ENCODE measurements at regions not wholly inside any gene's neighbourhood (a gene's known extent, or its start where the extent isn't known, plus 50 kb on each side); places are given as distances from the start of the nearest gene placed in this dataset.
"Not testable (repeated sequence)": the region's sequence is repeated elsewhere in the genome, so short reads cannot be mapped to it uniquely, and the experiment has no call there.

DNA sequence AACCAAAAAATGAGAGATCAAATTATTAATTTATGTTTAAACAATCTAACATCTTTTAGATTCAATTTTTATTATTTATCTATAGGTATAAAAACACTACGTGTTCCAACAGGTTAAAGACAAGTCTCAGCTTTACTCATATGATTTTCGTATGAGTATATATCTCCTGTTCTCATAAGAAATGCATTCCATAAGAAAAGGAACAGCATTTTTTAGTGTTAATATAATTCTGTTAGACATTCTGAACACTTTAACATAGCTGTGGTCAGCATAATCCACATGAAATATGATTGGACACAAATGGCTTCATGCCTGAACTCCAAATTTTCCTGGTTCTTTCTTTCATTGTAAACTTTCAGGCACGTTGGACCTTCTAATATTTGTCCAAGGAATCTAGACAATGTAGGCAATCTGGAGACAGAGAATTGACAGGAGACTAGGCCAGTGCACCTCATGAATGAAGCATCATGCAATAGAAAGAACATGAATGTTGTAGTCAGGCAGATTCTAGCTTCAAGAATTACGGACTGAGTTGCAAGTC is 1122.0 kb upstream of the ALCAM start:
- 36 to 40% methylated on average over 4 of the region's 4 CpGs for WGBS, 2 donors
- intact Hi-C loops (cut with DNase I) = no loop called here

GRCh38 chr3:104245261-104245660 is 1121.4 kb upstream of the ALCAM start:
- H3K27me3 ChIP-seq = no peaks in the 10 kb centered on the region
- no peaks in the 10 kb centered on the region for H3K9me3 ChIP-seq
- no peak for TF ChIP-seq CTCF (IDR thresholded peaks at IDR 0.05)
- DNase-seq = no peak
- no peak overlapping the region for H3K4me3 ChIP-seq
- H3K4me1 ChIP-seq = no peaks in the 10 kb centered on the region
- no peaks in the 10 kb centered on the region for H3K36me3 ChIP-seq
- H3K27ac ChIP-seq = no peak overlapping the region
- intact Hi-C loops (cut with DNase I) = no loop called here
- WGBS, 2 donors = 45 to 47% methylated on average over 3 of the region's 3 CpGs

More for the DNA sequence above, 1122.0 kb upstream of the ALCAM start:
- no peak for DNase-seq
- no peaks in the 10 kb centered on the region for H3K27me3 ChIP-seq
- TF ChIP-seq CTCF (IDR thresholded peaks at IDR 0.05) (no peak), POLR2A (IDR thresholded peaks at IDR 0.05) (no peak)
- H3K27ac ChIP-seq = no peak overlapping the region
- H3K4me3 ChIP-seq = no peak overlapping the region
- no peaks in the 10 kb centered on the region for H3K36me3 ChIP-seq
- H3K9me3 ChIP-seq = no peaks in the 10 kb centered on the region
- no peaks in the 10 kb centered on the region for H3K4me1 ChIP-seq

DNA sequence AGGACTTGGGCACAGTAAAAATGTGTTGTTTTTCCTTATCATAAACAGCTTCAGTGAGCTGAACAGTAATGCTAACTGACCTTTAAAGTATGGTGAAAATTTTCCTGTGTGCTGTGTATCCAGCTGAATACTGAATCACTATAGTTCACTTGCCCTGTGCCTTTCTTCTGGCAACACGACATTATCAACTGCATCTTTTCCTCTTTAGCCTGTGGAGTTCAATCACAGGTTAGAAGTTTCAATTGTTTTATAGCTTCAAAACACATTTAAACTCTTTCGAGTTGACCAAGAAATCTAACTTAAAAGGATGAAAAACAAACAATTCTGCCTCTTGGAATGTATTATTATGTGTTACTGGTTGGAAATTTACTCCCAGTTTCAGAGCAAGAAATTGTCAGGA is 1120.7 kb upstream of the ALCAM start:
- H3K36me3 ChIP-seq = no peaks in the 10 kb centered on the region
- TF ChIP-seq CTCF (IDR thresholded peaks at IDR 0.05) (no peak), POLR2A (IDR thresholded peaks at IDR 0.05) (no peak)
- no peak overlapping the region for H3K4me3 ChIP-seq
- intact Hi-C loops (cut with DNase I) = no loop called here
- WGBS, 2 donors = 6 to 13% methylated on average over 2 of the region's 2 CpGs
- no peaks in the 10 kb centered on the region for H3K9me3 ChIP-seq
- no peaks in the 10 kb centered on the region for H3K4me1 ChIP-seq
- no peak for DNase-seq
- no peaks in the 10 kb centered on the region for H3K27me3 ChIP-seq
- no peak overlapping the region for H3K27ac ChIP-seq

DNA sequence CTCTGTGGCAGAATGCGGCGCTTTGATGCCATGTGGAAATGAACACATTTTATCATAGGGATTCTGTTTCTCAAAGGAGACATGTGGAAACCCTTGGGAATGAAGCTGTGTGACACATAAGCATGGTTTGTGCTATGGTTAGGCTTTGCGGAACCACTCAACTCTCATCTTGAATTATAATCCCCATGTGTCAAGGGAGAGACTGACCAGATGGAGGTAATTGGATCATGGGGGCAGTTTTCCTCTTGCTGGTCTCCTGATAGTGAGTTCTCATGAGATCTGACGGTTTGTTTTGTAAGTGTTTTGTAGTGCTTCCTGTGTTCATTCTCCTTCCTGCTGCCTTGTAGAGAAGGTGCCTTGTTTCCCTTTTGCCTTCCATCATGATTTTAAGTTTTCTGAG is 1109.2 kb upstream of the ALCAM start:
- H3K4me1 ChIP-seq = no peaks in the 10 kb centered on the region
- TF ChIP-seq POLR2A (IDR thresholded peaks at IDR 0.05) (no peak), CTCF (IDR thresholded peaks at IDR 0.05) (no peak)
- DNase-seq = no peak
- no peaks in the 10 kb centered on the region for H3K27me3 ChIP-seq
- no peak overlapping the region for H3K27ac ChIP-seq
- H3K9me3 ChIP-seq = no peaks in the 10 kb centered on the region
- no peaks in the 10 kb centered on the region for H3K36me3 ChIP-seq
- intact Hi-C loops (cut with DNase I) = no loop called here
- WGBS, 2 donors = 78 to 83% methylated on average over 4 of the region's 4 CpGs
- no peak overlapping the region for H3K4me3 ChIP-seq

GRCh38 chr3:104263477-104263876 is 1103.2 kb upstream of the ALCAM start:
- DNase-seq = no peak
- H3K27ac ChIP-seq = no peak overlapping the region
- no peaks in the 10 kb centered on the region for H3K27me3 ChIP-seq
- H3K4me3 ChIP-seq = no peak overlapping the region
- 73 to 74% methylated on average over 2 of the region's 2 CpGs for WGBS, 2 donors
- H3K36me3 ChIP-seq = no peaks in the 10 kb centered on the region
- intact Hi-C loops (cut with DNase I) = no loop called here
- H3K4me1 ChIP-seq = no peaks in the 10 kb centered on the region
- no peaks in the 10 kb centered on the region for H3K9me3 ChIP-seq
- TF ChIP-seq CTCF (IDR thresholded peaks at IDR 0.05) = no peak
- TF ChIP-seq POLR2A (IDR thresholded peaks at IDR 0.05) = no peak

GRCh38 chr3:104266219-104266618 is 1100.5 kb upstream of the ALCAM start:
- WGBS, 2 donors = 69 to 92% methylated on average over 1 of the region's 1 CpG
- DNase-seq; H3K4me1 ChIP-seq; H3K27me3 ChIP-seq; H3K4me3 ChIP-seq; H3K36me3 ChIP-seq; intact Hi-C loops (cut with DNase I); H3K9me3 ChIP-seq; H3K27ac ChIP-seq: not testable (repeated sequence)
